ENCODE measurements at regions not wholly inside any gene's neighbourhood (a gene's known extent, or its start where the extent isn't known, plus 50 kb on each side); places are given as distances from the start of the nearest gene placed in this dataset.
A peak's percentile ranks its signal among the peaks of the same experiment; 100 is the strongest.

DNA sequence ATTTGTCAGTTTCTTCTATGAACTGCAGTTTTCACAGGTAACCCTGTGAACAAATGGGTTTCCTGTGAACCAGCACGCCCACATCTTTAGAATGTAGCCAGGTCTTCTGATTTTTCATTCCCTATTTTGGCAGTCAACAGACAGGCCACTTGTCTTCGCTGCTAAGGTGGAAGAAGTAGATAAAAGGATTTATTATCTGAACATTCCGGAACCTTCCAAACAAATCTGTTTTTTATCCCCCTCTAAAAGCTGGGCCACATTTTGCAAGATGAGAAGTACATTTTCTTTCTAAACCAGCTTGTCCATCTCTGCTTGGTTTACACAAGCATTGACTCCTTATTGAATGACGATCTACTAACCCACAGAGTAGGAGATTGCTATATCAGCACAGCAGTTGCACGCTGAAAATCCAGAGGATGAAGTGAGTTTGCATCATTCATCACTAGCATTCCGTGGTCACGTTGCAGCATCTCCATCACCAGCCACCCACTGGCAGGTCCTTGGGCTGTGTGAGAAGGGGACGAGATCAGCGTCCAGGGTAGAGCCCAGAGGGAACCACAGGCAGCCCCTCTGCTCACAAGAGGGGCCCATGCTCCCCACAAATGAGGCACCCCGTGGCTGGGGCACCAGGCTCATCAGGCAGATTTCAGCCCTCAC is 83.5 kb downstream of the TOMM20 start (continued):
- TF ChIP-seq TAL1 (IDR thresholded peaks at IDR 0.05) (peak; percentile 80), RBM17 (IDR thresholded peaks at IDR 0.05; ENCODE audit: borderline replicate concordance, low read depth, low read length) (no peak), PYGO2 (tag; IDR thresholded peaks at IDR 0.05) (no peak), MCM5 (IDR thresholded peaks at IDR 0.05; ENCODE audit: low read depth) (no peak), EWSR1 (IDR thresholded peaks at IDR 0.05; ENCODE audit: borderline replicate concordance, low read depth, partially characterized antibody) (no peak), ATF1 (CRISPR knock-in tag; IDR thresholded peaks at IDR 0.05) (no peak), ATF1 (tag; IDR thresholded peaks at IDR 0.05) (0 out of 2 replicates have a peak, but pooled peaks have one; percentile 16), MYNN (IDR thresholded peaks at IDR 0.05) (no peak), MYNN (CRISPR knock-in tag; IDR thresholded peaks at IDR 0.05) (no peak), ZNF282 (CRISPR knock-in tag; IDR thresholded peaks at IDR 0.05) (no peak), DMBX1 (CRISPR knock-in tag; IDR thresholded peaks at IDR 0.05; ENCODE audit: borderline replicate concordance) (no peak), RCOR1 (IDR thresholded peaks at IDR 0.05; ENCODE audit: borderline replicate concordance in 1 of 2, low read depth in 2 of 2, low read length in 2 of 2) (peak in 1 of 2 experiments; percentile 86; a peak in 2 of 4 replicates)
- TF ChIP-seq, protein P1, sequence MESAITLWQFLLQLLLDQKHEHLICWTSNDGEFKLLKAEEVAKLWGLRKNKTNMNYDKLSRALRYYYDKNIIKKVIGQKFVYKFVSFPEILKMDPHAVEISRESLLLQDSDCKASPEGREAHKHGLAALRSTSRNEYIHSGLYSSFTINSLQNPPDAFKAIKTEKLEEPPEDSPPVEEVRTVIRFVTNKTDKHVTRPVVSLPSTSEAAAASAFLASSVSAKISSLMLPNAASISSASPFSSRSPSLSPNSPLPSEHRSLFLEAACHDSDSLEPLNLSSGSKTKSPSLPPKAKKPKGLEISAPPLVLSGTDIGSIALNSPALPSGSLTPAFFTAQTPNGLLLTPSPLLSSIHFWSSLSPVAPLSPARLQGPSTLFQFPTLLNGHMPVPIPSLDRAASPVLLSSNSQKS (CRISPR knock-in tag; IDR thresholded peaks at IDR 0.05) = 0 out of 2 replicates have a peak, but pooled peaks have one; percentile 33
- TF ChIP-seq, protein P2, sequence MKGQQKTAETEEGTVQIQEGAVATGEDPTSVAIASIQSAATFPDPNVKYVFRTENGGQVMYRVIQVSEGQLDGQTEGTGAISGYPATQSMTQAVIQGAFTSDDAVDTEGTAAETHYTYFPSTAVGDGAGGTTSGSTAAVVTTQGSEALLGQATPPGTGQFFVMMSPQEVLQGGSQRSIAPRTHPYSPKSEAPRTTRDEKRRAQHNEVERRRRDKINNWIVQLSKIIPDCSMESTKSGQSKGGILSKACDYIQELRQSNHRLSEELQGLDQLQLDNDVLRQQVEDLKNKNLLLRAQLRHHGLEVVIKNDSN (CRISPR knock-in tag; IDR thresholded peaks at IDR 0.05) = no peak
- TF ChIP-seq, protein P3, sequence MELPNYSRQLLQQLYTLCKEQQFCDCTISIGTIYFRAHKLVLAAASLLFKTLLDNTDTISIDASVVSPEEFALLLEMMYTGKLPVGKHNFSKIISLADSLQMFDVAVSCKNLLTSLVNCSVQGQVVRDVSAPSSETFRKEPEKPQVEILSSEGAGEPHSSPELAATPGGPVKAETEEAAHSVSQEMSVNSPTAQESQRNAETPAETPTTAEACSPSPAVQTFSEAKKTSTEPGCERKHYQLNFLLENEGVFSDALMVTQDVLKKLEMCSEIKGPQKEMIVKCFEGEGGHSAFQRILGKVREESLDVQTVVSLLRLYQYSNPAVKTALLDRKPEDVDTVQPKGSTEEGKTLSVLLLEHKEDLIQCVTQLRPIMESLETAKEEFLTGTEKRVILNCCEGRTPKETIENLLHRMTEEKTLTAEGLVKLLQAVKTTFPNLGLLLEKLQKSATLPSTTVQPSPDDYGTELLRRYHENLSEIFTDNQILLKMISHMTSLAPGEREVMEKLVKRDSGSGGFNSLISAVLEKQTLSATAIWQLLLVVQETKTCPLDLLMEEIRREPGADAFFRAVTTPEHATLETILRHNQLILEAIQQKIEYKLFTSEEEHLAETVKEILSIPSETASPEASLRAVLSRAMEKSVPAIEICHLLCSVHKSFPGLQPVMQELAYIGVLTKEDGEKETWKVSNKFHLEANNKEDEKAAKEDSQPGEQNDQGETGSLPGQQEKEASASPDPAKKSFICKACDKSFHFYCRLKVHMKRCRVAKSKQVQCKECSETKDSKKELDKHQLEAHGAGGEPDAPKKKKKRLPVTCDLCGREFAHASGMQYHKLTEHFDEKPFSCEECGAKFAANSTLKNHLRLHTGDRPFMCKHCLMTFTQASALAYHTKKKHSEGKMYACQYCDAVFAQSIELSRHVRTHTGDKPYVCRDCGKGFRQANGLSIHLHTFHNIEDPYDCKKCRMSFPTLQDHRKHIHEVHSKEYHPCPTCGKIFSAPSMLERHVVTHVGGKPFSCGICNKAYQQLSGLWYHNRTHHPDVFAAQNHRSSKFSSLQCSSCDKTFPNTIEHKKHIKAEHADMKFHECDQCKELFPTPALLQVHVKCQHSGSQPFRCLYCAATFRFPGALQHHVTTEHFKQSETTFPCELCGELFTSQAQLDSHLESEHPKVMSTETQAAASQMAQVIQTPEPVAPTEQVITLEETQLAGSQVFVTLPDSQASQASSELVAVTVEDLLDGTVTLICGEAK (IDR thresholded peaks at IDR 0.05) = no peak
- TF ChIP-seq, protein P3 (CRISPR knock-in tag; IDR thresholded peaks at IDR 0.05) = no peak

Measured in K562 (cell line).